Skeletal muscle cell (primary cell): ENCODE measurements at regions not wholly inside any gene's neighbourhood (a gene's known extent, or its start where the extent isn't known, plus 50 kb on each side); places are given as distances from the start of the nearest gene placed in this dataset.
"Not testable (repeated sequence)": the region's sequence is repeated elsewhere in the genome, so short reads cannot be mapped to it uniquely, and the experiment has no call there.

Experiments used
- DNase-seq: peaks from one replicate; pipeline ENCODE4 v3.0.0-alpha.2; 2010; ENCODE audit warnings: low read depth
- H3K4me3 ChIP-seq: 2 replicates; pipeline ENCODE4 v1.5.1; 2011; ENCODE audit warnings: low read depth, mild to moderate bottlenecking, control low read depth, low read length, moderate library complexity

DNA sequence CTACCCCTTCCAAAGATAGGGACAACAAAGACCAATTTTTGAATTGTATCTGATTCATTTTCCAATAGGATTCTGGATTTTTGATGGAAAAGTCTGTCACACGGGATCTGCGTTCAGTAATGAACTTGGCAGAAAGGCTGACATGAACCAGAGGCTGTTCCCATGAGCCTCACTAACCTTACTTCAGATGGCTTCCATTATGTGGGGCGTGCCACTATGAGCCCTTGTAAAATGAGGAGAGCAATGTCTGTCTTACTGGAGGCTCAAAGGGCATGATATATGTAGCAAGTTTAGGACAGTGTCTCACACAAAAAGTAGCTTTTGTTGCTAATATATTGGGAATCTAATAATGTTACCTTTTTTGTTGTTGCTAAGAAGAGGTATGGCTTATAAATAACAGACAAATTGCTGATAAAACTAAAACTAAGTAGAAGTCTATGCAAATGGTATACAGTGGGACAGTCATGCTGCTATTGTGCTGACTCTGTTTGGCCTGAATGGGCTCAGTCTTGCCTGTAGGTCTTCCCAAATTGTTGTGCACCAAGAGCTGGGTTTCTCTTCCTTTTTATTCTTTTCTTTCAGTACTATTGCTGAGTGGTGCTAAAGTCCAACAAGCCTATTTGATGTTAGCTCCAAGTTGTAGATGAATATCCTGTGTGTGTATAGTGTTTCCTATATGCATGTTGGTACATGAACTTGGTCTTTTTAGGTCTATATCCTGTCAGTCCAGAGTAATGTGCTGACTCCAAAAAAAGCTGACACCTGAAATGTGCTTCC lies 132.1 kb downstream of the SPRY1 start:
- no peak for DNase-seq
- no peak overlapping the region for H3K4me3 ChIP-seq

DNA sequence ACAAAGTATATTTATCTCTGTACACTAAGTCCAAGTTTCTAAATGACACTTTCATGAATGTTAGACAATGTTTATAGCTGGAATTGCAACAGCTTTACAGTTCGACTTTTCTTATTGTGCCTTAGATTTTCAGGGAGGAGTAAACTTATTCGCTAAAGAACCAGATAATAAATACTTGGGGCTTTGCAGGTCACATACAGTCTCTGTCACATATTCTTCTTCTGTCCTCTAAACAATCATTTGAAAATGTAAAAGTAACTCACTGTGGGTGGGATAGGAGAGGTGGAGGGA lies 132.6 kb downstream of the SPRY1 start:
- DNase-seq: no peak
- no peak overlapping the region for H3K4me3 ChIP-seq

DNA sequence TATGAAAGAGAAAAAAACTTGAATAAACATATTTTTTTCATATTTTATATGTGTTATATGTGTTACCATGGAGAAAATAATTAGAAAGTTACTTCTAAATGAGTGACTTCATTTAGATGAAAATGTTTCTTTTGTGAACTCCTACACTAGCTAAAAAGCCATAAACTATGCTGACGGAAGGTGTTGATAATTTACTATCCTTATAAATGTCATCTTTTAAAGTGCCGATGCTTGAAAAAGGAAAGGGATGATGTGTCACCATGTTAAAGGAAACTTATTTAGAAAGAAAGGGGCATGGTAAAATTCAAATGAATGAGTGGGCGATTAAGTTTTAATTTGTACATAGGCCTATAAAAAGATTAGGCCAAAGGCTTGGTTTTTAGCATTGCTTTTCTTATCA lies 133.8 kb downstream of the SPRY1 start:
- DNase-seq: no peak
- H3K4me3 ChIP-seq: no peak overlapping the region

DNA sequence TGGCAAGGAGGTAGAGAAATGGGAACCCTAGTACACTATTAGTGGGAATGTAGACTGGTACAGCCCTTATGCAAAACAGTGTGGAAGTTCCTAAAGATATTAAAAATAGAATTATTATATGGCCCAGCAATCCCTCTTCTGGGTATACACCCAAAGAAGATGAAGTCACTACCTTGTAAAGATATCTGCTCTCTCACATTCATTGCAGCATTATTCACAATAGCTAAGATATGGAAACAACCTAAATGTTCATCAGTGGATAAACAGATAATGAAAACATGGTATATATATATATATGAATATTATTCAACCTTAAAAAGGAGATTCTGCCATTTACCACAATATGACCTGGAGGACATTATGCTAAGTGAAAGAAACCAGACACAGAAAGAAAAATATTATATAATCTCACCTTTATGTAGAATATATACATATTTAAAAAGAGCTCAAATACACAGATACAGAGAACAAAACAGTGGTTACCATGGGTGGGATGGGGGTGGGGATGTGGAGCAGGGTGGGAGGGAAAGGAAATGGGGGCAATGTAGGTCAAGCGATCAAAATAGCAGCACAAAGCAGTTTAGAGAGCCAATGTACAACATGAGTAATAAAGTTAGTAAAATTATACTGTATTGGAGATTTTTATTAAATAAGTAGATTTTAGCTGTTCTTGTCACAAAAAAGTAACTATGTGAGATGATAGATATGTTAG lies 138.6 kb downstream of the SPRY1 start:
- H3K4me3 ChIP-seq: no peak overlapping the region
- DNase-seq: no peak

DNA sequence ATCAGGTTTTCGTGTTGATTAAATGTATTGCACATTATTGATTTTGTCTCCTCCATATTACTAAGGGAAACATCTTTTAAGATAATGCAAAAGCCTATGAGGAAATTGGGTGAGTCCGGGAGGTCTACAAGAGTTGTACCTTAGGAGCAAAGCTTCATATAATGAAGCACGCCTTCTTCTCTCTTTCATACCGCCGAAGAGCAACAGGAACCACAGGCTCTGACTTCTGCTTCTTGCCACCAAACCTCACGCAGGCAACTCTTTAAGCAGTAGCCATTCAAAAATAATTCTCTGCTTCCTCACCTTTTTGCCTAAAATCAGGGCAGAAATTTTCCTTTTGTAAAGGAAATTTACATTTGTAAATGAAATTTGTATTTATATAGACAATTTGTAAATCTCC lies 139.6 kb downstream of the SPRY1 start:
- DNase-seq: no peak
- no peak overlapping the region for H3K4me3 ChIP-seq

DNA sequence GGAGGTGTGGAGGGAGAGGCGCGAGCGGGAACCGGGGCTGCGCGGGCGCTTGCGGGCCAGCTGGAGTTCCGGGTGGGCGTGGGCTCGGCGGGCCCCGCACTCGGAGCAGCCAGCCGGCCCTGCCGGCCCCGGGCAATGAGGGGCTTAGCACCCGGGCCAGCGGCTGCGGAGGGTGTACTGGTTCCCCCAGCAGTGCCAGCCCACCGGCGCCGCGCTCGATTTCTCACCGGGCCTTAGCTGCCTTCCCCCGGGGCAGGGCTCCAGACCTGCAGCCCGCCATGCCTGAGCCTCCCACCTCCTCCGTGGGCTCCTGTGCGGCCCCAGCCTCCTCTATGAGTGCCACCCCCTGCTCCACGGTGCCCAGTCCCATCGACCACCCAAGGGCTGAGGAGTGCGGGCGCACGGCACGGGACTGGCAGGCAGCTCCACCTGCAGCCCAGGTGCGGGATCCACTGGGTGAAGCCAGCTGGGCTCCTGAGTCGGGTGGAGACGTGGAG lies 141.4 kb downstream of the SPRY1 start:
- not testable (repeated sequence) for DNase-seq

DNA sequence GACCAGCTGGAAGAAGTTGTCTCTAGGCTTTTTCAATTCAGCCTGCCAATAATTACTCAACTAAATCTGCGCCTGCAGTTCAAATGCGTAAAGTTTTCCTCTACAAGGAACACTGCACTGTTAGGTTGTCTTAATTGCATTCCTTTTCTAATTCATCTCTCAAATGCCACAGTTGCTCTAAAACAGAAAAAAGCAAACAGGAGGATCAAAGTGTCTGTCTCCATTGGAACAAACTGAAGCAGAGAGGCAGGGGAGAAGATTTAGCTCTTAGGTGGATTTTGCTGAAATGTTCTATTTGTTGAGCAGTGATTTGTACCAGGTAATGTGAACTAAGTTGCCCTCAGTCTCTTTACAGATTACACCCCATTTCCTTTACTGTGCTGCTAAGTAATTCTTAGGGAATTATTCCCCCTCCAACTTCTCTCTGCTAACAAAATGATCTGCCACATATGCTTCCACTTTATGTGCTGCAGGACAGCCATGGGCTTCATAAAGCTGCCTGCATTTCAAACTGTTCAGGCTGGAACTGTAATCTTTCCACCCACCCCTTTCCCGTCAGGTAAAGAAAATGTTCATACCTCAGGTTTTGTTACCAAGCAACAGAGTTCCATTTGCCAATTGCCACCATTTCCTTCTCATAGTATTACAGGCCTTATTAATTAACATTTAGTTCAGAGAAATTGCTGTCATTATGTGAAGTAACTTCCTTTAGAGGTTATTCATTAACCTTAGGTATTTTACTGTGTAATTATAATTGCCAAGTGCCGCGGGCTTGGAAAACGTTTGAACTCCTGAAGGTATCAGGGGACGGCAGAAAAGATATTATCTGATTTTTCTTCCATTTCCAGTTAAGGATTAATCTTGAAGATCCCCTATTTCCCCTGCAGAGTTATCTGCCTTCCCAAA lies 149.3 kb downstream of the SPRY1 start:
- no peak for DNase-seq
- no peak overlapping the region for H3K4me3 ChIP-seq

More for the DNA sequence above, 141.4 kb downstream of the SPRY1 start:
- H3K4me3 ChIP-seq: not testable (repeated sequence)

DNA sequence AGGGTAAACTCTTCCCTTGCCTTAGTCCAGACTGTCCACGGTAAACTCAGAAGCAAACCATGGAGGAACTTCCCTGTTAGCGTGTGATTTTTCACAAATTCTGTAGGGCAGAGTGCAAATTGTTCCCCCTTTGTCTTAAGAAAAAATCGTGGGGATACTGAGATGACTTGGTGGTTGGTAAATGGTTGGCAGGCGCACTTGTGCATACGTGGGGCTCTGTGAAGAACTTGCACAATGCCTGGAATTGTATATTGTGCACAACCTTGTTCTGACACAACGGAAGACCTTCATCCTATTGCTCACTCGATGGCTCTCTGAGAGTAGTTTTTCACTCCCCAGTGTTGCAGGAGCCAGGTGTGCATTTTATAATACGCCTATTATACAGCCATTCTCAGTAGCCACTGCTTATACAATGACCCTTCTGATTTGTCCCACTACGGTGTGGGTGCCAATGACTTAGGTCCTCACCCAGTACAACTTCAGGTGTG lies 150.0 kb downstream of the SPRY1 start:
- no peak overlapping the region for H3K4me3 ChIP-seq

DNA sequence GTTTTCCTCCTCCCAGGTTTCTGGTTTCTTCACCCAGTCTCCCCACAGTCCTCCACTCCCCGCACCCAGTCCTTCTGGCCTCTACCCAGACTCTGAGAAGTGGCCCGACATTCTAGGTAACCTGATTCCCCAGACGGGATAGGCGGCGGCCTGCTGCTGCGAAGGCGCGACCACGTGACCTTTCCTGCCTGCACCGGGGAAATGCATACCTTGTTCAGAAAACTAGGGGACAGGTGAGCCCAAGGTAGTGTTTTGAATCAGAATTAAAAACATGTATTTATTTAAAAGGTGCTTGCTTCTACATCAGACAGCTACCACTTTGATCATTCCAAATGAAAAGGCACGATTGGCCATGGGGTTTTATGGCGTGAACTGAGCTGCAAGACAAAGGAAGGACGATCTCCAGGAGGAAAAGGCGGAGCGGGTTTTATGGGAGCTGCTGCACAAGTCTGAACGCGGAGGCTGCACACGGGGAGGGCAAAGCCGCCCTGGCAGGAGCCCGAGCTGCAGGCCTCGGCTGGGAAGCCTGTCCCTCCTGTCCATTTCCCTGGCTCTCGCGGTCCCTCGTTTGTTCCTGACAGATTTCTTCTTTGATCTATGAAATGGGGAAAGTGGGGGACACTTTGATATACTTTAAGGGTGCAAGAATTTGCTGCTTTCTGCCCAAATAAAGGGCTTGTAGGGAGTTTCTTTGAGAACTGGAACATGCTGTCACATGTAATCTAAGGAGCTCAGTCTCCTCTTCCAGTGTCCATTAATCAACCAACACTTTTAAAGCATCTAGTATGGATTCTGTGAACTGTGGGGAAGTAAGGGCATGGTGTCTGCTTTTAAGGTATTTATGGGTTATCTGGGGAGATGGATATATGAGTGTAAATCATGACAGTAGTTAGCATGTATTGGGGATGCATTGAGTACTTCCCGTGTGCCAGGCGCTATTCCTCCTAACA lies 150.9 kb downstream of the SPRY1 start:
- DNase-seq: no peak
- H3K4me3 ChIP-seq: no peak overlapping the region

More for the DNA sequence above, 150.0 kb downstream of the SPRY1 start:
- DNase-seq: no peak

DNA sequence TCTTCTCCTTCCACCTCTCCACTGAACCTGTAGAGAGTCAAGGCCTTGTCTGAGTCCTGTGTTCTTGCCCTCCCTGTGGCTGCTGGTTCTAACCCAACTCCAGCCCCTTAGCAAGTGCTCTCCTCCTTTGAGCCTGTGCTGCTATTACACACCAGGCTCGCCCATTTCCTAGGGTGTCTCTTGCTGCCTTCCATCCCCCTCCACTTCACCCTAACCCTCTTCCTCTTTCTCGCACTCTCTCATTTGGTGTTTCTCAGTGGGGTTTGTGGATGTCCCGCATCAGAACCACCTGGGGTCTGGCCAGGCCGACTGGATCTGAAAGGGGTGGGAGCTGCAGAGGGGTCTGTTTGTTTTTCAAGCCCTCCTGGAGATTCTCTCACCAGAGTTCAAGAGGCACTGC lies 156.7 kb downstream of the SPRY1 start:
- DNase-seq: no peak
- H3K4me3 ChIP-seq: no peak overlapping the region

DNA sequence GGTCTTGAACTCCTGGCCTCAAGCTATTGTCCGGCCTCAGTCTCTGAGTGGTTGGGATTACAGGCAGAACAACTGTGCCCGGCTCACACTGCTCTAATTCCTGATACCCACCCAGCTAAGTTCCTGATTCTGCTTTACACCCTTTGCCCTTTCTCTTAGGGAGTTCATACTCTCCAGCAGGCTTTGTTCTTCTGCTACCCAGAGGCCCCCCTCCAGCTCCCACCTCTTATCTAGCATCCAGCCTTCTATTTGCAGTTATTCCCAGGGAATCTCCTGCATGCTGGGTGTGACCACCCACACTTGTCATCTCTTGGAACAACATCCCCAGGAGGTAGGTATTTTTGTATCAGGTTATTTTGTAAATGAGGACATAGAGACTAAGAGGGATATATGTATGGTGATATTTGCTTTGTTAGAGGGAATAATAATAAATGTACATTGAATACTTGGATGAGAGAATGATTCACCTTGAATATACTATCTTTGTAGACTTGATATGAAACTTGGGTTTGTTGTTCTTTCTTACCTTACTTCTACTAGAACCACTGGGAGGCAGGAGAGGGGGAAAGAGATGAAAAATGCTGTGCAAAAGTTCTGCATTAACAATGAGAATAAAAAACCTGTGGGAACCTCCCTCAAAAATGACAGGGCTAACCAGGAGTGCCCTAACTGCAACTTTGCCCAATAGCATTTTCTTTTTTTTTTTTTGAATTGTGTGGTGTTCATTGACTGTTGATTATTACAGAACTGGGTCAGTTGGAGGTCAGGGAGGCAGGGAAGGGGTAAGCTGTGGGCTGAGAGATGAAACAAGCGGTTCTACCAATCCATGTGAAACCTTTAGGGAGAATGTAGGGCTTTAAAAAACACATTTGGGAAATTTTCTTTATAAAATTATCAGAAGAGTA lies 157.4 kb downstream of the SPRY1 start:
- no peak overlapping the region for H3K4me3 ChIP-seq
- DNase-seq: no peak

DNA sequence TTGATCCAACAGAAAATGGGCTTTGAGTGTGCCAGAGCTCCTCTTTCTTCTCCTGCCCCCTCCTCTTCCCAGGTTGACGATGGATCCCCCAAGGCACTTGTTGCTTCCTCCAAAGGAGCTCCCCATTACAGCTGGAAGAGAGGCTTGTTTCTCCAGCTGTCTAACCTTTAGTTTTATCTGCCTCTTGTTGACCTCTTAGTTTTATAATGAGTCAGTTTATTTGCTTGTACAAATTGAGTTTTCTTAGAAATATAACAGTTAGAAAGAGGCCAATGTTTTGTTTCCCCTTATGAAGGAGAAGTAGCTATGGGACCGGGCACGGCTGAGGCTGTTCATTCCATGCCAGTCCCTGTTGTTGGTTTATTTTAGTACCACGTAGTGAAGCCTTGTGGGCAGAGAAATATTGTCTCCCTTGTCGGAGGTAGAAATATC lies 158.2 kb downstream of the SPRY1 start:
- no peak for DNase-seq
- H3K4me3 ChIP-seq: peak overlapping the region; percentile 3

DNA sequence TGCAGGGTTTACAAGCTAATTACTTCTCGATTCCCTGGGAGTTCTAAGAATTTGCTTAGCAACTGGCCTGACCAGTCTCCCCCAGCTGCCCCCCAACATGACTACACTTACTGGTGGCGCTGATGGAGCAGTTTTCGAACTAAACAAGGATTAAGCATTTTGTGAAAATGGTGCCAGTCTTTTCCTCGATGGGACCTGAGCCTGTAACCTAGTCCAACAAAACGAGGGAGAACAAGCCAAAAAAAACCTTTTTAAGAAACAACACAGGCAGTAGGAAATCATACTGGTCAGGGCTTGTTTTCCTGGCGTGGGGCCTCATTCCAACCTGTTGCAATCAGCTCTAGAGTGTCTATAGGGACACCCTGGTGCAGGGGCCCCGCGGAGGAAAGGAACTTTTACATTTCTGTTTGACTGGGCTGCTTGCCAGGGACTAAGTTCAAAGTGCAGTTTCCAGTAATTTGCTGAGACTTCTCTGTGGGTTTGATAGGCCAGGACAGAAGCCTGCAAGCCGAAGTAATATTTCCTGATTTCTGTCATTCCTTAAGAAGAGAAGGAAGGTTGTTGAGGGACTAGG lies 158.7 kb downstream of the SPRY1 start:
- DNase-seq: peak; percentile 97
- H3K4me3 ChIP-seq: peak overlapping the region; percentile 3

DNA sequence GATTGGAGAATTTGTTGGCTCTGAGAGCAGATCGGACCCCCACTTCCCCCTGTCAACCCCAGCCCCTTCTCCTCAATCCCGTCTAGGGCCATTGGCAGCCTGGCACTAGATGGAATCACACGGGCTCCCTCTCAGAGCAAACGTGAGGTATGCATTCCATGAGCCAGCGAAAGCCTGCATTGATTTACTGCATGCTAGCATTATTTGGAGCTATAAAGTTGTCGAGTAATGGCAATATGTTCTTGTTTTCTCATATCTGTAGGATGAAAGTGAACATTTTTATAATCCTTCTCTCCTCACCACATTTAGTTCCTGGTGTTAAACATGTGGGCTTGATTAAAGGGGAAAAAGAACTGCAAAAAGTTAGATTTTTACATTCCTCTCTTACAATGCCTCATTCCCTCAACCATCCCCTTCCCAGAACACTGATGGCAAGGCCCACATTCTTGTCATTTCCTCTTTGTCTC lies 159.2 kb downstream of the SPRY1 start:
- H3K4me3 ChIP-seq: no peak overlapping the region
- DNase-seq: peak; percentile 49

DNA sequence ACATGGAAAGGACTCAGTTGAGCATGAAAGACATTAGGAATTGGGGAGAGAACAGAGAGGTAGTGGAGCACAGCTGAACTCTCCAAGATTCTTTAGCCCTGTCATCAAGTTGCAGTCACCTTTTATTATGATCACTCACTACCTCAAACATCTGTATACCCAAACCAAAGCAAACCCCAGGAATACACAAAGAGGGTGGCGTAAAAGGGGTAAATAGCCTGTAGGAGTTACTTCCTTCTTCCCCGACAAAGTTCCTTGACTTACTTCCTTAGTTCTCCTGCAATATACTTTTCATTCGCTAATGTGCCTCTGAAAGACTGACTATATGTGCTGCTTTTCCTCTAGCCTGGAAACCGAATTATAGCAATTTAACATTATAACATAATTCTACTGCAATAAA lies 159.9 kb downstream of the SPRY1 start:
- no peak for DNase-seq
- no peak overlapping the region for H3K4me3 ChIP-seq

DNA sequence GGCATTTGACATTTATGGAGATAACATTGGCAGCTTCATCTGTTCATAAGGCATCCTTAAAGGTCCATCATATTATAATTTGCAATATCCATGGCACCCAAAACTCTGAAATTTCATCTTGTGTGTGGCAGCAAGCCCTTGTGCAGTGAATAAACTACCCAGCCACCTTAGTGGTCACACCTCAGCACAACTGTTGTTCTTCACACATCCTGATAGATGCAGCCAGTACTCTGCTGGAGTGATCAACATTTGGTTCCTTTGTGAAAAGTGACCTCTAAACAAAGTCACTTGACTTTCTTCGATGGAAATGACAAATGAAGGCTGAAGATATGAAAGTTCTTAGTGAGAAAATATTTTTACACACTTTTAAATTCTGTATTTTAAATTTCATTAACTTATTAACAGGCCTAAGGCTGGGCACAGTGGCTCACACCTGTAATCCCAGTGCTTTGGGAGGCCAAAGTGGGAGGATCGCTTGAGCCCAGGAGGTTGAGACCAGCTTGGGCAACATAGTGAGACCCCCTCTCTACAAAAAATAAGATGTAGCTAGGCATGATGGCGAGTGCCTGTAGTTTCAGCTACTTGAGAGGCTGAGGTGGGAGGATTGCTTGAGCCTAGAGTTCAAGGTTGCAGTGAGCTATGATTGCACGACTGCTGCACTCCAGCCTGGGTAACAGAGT lies 161.4 kb downstream of the SPRY1 start:
- no peak for DNase-seq
- H3K4me3 ChIP-seq: no peak overlapping the region

DNA sequence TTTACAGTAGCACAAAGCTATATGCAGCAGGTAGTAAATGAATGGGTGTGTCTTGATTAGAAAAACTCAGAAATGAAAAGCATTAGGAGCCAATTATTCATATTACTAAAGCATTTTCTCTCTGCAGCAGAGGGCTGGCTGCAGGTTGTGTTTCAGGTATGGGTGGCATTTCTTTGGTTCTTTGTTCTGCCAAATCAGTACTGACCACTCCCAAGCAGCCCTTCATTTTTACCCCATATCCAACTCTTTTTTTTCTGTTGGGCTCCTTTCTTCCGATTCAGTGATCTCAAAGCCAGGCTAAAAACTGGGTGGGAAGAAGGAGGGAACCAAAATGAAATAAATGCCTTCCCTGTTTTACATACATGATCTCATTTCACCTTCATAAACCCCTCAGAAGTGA lies 162.3 kb downstream of the SPRY1 start:
- DNase-seq: no peak
- H3K4me3 ChIP-seq: no peak overlapping the region
